WTC11 (cell line): ENCODE measurements at regions not wholly inside any gene's neighbourhood (a gene's known extent, or its start where the extent isn't known, plus 50 kb on each side); places are given as distances from the start of the nearest gene placed in this dataset.

Source experiments
- ATAC-seq: fragments of 200-7000 bp; cut with Tn5 transposase; 2 replicates; pipeline ENCODE4 v1.10.0; 2021; ENCODE audit warnings: mild to moderate bottlenecking, moderate library complexity
- CTCF ChIA-PET: fragments of 300-600 bp; sonication (Branson Sonifier 250); formaldehyde crosslinking; loops from one replicate; lab custom pipeline; 2021; ENCODE audit warnings: antibody characterized with exemption; lab: Charles Lee
- POLR2A ChIA-PET: fragments of 350-600 bp; sonication (Branson Sonifier 250); formaldehyde crosslinking; loops from one replicate; lab custom pipeline; 2021; ENCODE audit warnings: antibody characterized with exemption; lab: Charles Lee
- DNase-seq: peaks from one replicate; pipeline ENCODE4 v3.0.0; 2021; ENCODE audit warnings: low spot score
- H3K27ac Mint-ChIP-seq: 2 replicates; pipeline ENCODE4 v1.8.0; 2021; ENCODE audit warnings: mixed read lengths
- H3K27me3 Mint-ChIP-seq: 2 replicates; pipeline ENCODE4 v1.8.0; 2021; ENCODE audit warnings: low read depth, mild to moderate bottlenecking, moderate library complexity, mixed read lengths
- H3K36me3 Mint-ChIP-seq: 2 replicates; pipeline ENCODE4 v1.8.0; 2021; ENCODE audit warnings: mixed read lengths
- H3K4me1 Mint-ChIP-seq: 2 replicates; pipeline ENCODE4 v1.8.0; 2022; ENCODE audit warnings: mixed read lengths
- H3K4me3 Mint-ChIP-seq: 2 replicates; pipeline ENCODE4 v1.8.0; 2021; ENCODE audit warnings: mild to moderate bottlenecking, moderate library complexity, mixed read lengths
- H3K9me3 Mint-ChIP-seq: 2 replicates; pipeline ENCODE4 v1.8.0; 2021; ENCODE audit warnings: mixed read lengths
- ATF1 ChIP-seq: sonication (generic); formaldehyde crosslinking; IDR thresholded peaks from 2 replicates; pipeline ENCODE4 v1.8.1; 2023; ENCODE audit warnings: mild to moderate bottlenecking, moderate library complexity, missing genetic modification reagents
- ATF3 ChIP-seq: sonication (generic); formaldehyde crosslinking; conservative IDR thresholded peaks from 2 replicates; pipeline ENCODE4 v1.8.1; 2022; ENCODE audit warnings: mild to moderate bottlenecking, missing genetic modification reagents
- CREM ChIP-seq: sonication (generic); formaldehyde crosslinking; IDR thresholded peaks from 2 replicates; pipeline ENCODE4 v1.8.1; 2022; ENCODE audit warnings: mild to moderate bottlenecking, missing genetic modification reagents, moderate library complexity
- ESRRA ChIP-seq: sonication (generic); formaldehyde crosslinking; IDR thresholded peaks from 2 replicates; pipeline ENCODE4 v1.8.1; 2022; ENCODE audit warnings: mild to moderate bottlenecking, missing genetic modification reagents, borderline replicate concordance
- FOXJ3 ChIP-seq: sonication (generic); formaldehyde crosslinking; IDR thresholded peaks from 2 replicates; pipeline ENCODE4 v1.9.0; 2021; ENCODE audit warnings: missing genetic modification reagents, mild to moderate bottlenecking, borderline replicate concordance
- FOXK1 ChIP-seq: sonication (generic); formaldehyde crosslinking; IDR thresholded peaks from 2 replicates; pipeline ENCODE4 v1.8.0; 2022; ENCODE audit warnings: mild to moderate bottlenecking, moderate library complexity, missing genetic modification reagents
- FOXP1 ChIP-seq: sonication (generic); formaldehyde crosslinking; IDR thresholded peaks from 2 replicates; pipeline ENCODE4 v1.8.0; 2022; ENCODE audit warnings: missing genetic modification reagents, mild to moderate bottlenecking, moderate library complexity, borderline replicate concordance
- GABPB1 ChIP-seq: sonication (generic); formaldehyde crosslinking; IDR thresholded peaks from 2 replicates; pipeline ENCODE4 v1.8.1; 2023; ENCODE audit warnings: mild to moderate bottlenecking, missing genetic modification reagents
- GRHL2 ChIP-seq: fragments of 250-450 bp; sonication (Bioruptor Pico); IDR thresholded peaks from 2 replicates; pipeline ENCODE4 v1.8.0; 2022; ENCODE audit warnings: mild to moderate bottlenecking, moderate library complexity; ENCODE audit not compliant: insufficient replicate concordance, severe bottlenecking
- JAZF1 ChIP-seq: fragments of 250-450 bp; sonication (Bioruptor Pico); IDR thresholded peaks from 2 replicates; pipeline ENCODE4 v1.9.0; 2021; ENCODE audit warnings: moderate library complexity, mild to moderate bottlenecking, inconsistent platforms
- MYBL2 ChIP-seq: sonication (generic); formaldehyde crosslinking; IDR thresholded peaks from 2 replicates; pipeline ENCODE4 v1.8.1; 2023; ENCODE audit warnings: mild to moderate bottlenecking, moderate library complexity, missing genetic modification reagents
- PREB ChIP-seq: sonication (generic); formaldehyde crosslinking; IDR thresholded peaks from 2 replicates; pipeline ENCODE4 v1.8.1; 2022; ENCODE audit warnings: mild to moderate bottlenecking, missing genetic modification reagents, moderate library complexity, borderline replicate concordance
- RELA ChIP-seq: sonication (generic); formaldehyde crosslinking; IDR thresholded peaks from 2 replicates; pipeline ENCODE4 v1.8.1; 2022; ENCODE audit warnings: missing genetic modification reagents, mild to moderate bottlenecking, borderline replicate concordance
- SMAD3 ChIP-seq: sonication (generic); formaldehyde crosslinking; IDR thresholded peaks from 2 replicates; pipeline ENCODE4 v1.8.0; 2022; ENCODE audit warnings: missing genetic modification reagents, mild to moderate bottlenecking, borderline replicate concordance
- ZBTB21 ChIP-seq: sonication (generic); formaldehyde crosslinking; IDR thresholded peaks from 2 replicates; pipeline ENCODE4 v1.8.1; 2023; ENCODE audit warnings: mild to moderate bottlenecking, missing genetic modification reagents, borderline replicate concordance
- ZNF138 ChIP-seq: sonication (generic); formaldehyde crosslinking; conservative IDR thresholded peaks from 2 replicates; pipeline ENCODE4 v1.8.1; 2022; ENCODE audit warnings: mild to moderate bottlenecking, moderate library complexity, missing genetic modification reagents
- ZNF232 ChIP-seq: sonication (generic); formaldehyde crosslinking; IDR thresholded peaks from 2 replicates; pipeline ENCODE4 v1.8.0; 2022; ENCODE audit warnings: mild to moderate bottlenecking, missing genetic modification reagents
- ZNF281 ChIP-seq: sonication (generic); formaldehyde crosslinking; IDR thresholded peaks from 2 replicates; pipeline ENCODE4 v1.8.0; 2023; ENCODE audit warnings: mild to moderate bottlenecking, missing genetic modification reagents
- ZNF396 ChIP-seq: fragments of 250-450 bp; sonication (Bioruptor Pico); IDR thresholded peaks from 2 replicates; pipeline ENCODE4 v1.8.0; 2021; ENCODE audit warnings: mild to moderate bottlenecking, moderate library complexity, borderline replicate concordance
- ZNF512 ChIP-seq: sonication (generic); formaldehyde crosslinking; IDR thresholded peaks from 2 replicates; pipeline ENCODE4 v1.8.1; 2022; ENCODE audit warnings: missing genetic modification reagents, borderline replicate concordance
- TF ChIP-seq, protein P1 (sequence below): sonication (generic); formaldehyde crosslinking; IDR thresholded peaks from 2 replicates; pipeline ENCODE4 v1.8.0; 2022; ENCODE audit warnings: mild to moderate bottlenecking, missing genetic modification reagents
- TF ChIP-seq, protein P2 (sequence below): sonication (generic); formaldehyde crosslinking; IDR thresholded peaks from 2 replicates; pipeline ENCODE4 v1.8.1; 2023; ENCODE audit warnings: mild to moderate bottlenecking, moderate library complexity, missing genetic modification reagents
- TF ChIP-seq, protein P3 (sequence below): fragments of 250-450 bp; sonication (Bioruptor Pico); IDR thresholded peaks from 2 replicates; pipeline ENCODE4 v1.8.0; 2021; ENCODE audit warnings: mild to moderate bottlenecking
- TF ChIP-seq, protein P4 (sequence below): fragments of 250-450 bp; sonication (Bioruptor Pico); IDR thresholded peaks from 2 replicates; pipeline ENCODE4 v2.1.2; 2022; ENCODE audit warnings: mild to moderate bottlenecking, moderate library complexity

DNA sequence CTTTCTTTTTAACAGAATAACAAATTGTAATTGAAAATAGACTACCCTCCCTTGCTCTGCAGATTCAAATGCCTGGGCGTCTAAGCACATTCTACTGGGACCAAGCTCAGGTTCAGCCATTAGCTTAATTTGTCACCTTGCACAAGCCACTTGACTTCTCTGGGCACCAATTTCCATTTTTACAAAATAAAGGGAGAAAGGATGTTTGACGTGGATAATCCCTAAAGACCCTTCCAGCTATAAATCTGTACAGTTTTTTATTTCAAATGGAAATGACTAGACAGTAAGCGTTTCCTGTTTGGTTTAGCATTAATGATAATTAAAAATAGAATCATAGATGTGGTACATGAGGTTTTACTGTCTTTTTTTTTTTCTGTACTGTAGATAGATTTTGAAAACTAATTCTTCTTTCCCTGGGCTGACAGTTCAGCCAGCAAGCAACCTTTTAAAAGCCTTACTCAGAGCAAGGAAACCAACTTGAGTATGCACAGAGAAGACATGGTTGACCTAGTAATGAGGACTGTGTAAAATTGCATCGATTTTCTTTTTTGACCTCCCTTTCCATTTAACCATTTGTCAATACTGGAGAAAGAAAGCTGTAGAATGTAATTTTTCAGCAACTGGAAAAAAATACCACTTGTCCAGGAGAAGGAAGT lies 1329.5 kb upstream of the CDH8 start (continued):
- TF ChIP-seq ATF3 (CRISPR knock-in tag) (no peak), FOXK1 (CRISPR knock-in tag) (no peak), CREM (CRISPR knock-in tag) (no peak), FOXP1 (CRISPR knock-in tag) (no peak), ZNF232 (no peak), GABPB1 (CRISPR knock-in tag) (no peak), ZBTB21 (CRISPR knock-in tag) (no peak), ZNF138 (CRISPR knock-in tag) (no peak), SMAD3 (CRISPR knock-in tag) (no peak), MYBL2 (no peak)
- TF ChIP-seq, protein P1, sequence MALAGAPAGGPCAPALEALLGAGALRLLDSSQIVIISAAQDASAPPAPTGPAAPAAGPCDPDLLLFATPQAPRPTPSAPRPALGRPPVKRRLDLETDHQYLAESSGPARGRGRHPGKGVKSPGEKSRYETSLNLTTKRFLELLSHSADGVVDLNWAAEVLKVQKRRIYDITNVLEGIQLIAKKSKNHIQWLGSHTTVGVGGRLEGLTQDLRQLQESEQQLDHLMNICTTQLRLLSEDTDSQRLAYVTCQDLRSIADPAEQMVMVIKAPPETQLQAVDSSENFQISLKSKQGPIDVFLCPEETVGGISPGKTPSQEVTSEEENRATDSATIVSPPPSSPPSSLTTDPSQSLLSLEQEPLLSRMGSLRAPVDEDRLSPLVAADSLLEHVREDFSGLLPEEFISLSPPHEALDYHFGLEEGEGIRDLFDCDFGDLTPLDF (CRISPR knock-in tag) = no peak

- Mint-ChIP-seq H3K36me3 (no peaks in the 10 kb centered on the region), H3K27ac (no peak overlapping the region), H3K4me3 (no peak overlapping the region), H3K9me3 (peaks cover 3% of the 10 kb centered on the region), H3K4me1 (peaks cover 5% of the 10 kb centered on the region), H3K27me3 (no peaks in the 10 kb centered on the region)
- ChIA-PET CTCF (no interaction called here), POLR2A (no interaction called here)
- ATAC-seq = no peak
- no peak for DNase-seq
- TF ChIP-seq FOXJ3 (CRISPR knock-in tag) (no peak), ZNF512 (no peak), RELA (no peak), ZNF281 (CRISPR knock-in tag) (no peak), GRHL2 (CRISPR knock-in tag) (no peak), JAZF1 (CRISPR knock-in tag) (no peak), FOXP1 (CRISPR knock-in tag) (no peak), ZNF396 (CRISPR knock-in tag) (no peak), ESRRA (CRISPR knock-in tag) (no peak), PREB (CRISPR knock-in tag) (no peak), ATF3 (CRISPR knock-in tag) (no peak), ATF1 (CRISPR knock-in tag) (no peak)
- TF ChIP-seq, protein P2, sequence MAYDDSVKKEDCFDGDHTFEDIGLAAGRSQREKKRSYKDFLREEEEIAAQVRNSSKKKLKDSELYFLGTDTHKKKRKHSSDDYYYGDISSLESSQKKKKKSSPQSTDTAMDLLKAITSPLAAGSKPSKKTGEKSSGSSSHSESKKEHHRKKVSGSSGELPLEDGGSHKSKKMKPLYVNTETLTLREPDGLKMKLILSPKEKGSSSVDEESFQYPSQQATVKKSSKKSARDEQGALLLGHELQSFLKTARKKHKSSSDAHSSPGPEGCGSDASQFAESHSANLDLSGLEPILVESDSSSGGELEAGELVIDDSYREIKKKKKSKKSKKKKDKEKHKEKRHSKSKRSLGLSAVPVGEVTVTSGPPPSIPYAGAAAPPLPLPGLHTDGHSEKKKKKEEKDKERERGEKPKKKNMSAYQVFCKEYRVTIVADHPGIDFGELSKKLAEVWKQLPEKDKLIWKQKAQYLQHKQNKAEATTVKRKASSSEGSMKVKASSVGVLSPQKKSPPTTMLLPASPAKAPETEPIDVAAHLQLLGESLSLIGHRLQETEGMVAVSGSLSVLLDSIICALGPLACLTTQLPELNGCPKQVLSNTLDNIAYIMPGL (CRISPR knock-in tag) = no peak
- TF ChIP-seq, protein P3, sequence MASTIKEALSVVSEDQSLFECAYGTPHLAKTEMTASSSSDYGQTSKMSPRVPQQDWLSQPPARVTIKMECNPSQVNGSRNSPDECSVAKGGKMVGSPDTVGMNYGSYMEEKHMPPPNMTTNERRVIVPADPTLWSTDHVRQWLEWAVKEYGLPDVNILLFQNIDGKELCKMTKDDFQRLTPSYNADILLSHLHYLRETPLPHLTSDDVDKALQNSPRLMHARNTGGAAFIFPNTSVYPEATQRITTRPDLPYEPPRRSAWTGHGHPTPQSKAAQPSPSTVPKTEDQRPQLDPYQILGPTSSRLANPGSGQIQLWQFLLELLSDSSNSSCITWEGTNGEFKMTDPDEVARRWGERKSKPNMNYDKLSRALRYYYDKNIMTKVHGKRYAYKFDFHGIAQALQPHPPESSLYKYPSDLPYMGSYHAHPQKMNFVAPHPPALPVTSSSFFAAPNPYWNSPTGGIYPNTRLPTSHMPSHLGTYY (CRISPR knock-in tag) = no peak
- TF ChIP-seq, protein P4, sequence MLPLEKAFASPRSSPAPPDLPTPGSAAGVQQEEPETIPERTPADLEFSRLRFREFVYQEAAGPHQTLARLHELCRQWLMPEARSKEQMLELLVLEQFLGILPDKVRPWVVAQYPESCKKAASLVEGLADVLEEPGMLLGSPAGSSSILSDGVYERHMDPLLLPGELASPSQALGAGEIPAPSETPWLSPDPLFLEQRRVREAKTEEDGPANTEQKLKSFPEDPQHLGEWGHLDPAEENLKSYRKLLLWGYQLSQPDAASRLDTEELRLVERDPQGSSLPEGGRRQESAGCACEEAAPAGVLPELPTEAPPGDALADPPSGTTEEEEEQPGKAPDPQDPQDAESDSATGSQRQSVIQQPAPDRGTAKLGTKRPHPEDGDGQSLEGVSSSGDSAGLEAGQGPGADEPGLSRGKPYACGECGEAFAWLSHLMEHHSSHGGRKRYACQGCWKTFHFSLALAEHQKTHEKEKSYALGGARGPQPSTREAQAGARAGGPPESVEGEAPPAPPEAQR (CRISPR knock-in tag) = no peak
These were observed 1327.5 kb upstream of the CDH8 start for GRCh38 chr16:63363738-63364137.
